ENCODE measurements at regions not wholly inside any gene's neighbourhood (a gene's known extent, or its start where the extent isn't known, plus 50 kb on each side); places are given as distances from the start of the nearest gene placed in this dataset.
"Not testable (repeated sequence)": the region's sequence is repeated elsewhere in the genome, so short reads cannot be mapped to it uniquely, and the experiment has no call there.

GRCh38 chr12:88753066-88753465, 172.8 kb upstream of the KITLG start:
- DNase-seq (ENCODE audit: low read depth): no peak

GRCh38 chr12:88752183-88752582, 171.9 kb upstream of the KITLG start:
- DNase-seq (ENCODE audit: low read depth): no peak

GRCh38 chr12:88750867-88751543, 170.7 kb upstream of the KITLG start:
- no peak for DNase-seq (ENCODE audit: low read depth)

DNA sequence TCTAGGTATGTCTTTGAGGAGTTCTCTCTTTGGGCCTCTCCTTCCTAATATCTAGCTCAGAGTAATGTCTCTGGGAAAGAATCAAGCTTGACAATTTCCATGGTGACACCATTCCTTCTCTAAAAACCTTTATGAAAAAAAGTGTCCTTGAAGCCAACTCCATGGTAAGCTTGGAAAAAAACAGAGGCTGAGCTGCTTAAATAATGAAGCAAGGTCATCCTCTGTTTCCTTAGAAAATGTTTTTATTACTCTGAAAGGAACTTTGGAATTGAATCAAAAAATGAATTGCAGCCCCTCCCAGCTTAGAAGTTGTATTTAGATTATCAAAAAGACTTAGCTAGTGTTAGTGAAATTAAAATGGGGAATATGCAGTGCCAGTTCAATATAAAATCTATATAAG, 166.1 kb upstream of the KITLG start:
- DNase-seq (ENCODE audit: low read depth): no peak

GRCh38 chr12:88743946-88744685, 163.8 kb upstream of the KITLG start:
- DNase-seq (ENCODE audit: low read depth): no peak

DNA sequence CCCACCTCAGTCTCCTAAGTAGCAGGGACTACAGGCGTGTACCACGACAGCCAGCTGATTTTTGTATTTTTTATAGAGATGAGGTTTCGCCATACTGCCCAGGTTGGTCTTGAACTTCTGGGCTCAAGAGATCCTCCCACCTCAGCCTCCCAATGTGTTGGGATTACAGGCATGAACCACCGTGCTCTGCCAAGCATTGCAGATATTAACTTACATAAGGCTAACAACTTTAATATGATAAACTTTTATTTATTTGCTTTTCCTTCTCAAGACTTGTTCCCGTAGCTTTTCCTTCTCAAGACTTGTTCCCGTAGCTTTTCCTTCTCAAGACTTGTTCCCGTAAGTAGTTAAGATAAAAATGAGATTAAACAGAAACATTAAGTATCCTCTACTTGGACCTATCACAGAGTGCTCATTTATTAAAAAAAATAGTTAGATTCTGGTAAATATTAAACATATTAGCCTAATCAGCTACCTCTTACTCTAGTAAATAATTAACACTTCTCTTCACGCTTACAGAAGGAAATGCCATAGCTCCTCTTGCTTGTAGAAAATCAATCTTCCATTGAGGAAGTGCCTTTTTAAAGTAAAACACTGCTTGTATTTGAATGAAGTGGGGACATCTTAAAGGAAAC, 157.7 kb upstream of the KITLG start:
- no peak for DNase-seq (ENCODE audit: low read depth)

- DNase-seq (ENCODE audit: low read depth): no peak
These were observed 155.8 kb upstream of the KITLG start for GRCh38 chr12:88736031-88736430.

GRCh38 chr12:88733008-88733407, 152.7 kb upstream of the KITLG start:
- no peak for DNase-seq (ENCODE audit: low read depth)

DNA sequence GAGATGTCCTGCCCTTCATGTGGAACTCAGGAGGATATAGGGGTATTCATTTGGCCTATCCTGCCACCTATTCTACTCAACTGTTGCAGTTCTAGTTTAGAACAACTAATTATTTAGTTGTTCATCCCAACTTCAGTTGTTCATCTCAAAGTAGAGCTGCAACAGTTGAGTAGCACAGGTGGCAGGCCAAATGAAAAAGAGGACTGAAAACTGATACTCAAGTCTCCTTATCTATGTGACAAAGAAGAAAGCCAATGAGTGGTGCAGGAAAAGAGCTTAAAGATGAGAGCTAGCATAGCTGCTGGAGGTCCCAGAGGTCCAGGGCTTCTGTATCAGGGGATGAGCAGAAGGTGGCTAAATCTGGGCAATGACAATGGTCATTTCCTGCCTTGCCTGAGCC, 148.9 kb upstream of the KITLG start:
- no peak for DNase-seq (ENCODE audit: low read depth)

GRCh38 chr12:88726806-88727720, 146.8 kb upstream of the KITLG start:
- no peak for DNase-seq (ENCODE audit: low read depth)

- no peak for DNase-seq (ENCODE audit: low read depth)
These were observed 145.4 kb upstream of the KITLG start for GRCh38 chr12:88725592-88726143.

DNA sequence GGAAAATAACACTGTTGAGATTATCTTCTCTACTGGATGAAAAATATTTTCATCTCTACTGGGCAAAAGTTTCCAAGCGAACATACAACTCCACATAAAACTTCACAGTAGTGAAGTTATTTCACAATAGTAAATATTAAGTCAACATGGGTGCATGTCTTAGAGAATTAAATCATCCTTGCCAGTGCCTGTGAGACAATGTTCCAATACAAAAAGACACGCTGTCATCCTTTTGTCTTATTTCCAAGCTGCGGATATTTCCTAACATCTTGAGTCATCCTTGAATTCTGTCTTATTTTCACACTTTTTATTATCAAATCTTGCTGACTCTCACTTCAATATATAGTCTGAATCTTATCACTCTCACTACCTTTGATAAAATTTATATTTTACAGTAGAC, 142.9 kb upstream of the KITLG start:
- no peak for DNase-seq (ENCODE audit: low read depth)

DNA sequence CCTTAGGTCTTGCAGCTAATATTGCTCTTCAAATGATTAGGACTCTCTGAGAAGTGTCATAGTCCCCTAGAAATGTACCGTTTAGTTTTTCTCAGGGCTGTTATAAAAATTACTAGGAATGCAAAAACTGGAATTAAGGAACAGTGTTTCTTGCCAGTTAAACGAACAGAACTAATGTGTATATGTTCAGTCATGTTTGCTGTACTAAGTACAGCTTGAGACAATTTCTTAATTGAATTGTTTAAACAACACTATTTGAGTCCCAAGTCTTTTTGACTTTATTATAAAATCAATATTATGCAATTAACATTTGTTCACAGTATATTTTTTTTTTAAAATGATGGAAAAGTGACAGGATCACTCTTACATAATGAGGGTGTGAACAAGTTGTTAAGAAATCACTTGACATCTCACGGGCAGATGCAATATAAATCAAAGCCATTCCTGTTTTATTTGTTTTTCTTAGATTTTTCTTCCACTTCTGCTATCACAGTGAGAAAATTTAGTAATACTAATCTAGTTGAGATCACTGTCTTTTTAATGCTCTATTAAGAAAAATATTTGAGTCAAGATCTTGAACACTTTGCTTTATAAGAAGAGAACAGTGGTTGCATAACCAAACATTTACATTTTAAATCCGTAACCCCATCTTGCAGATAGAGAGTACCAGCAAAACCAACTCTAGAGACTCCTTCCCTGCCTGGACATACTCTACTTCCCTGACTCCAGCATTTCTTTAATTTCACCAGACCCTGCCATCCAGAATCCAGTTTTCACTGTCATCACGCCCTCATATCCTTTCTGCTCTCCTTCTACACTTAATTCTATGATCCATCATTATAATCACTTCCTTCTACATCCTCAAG, 140.7 kb upstream of the KITLG start:
- DNase-seq (ENCODE audit: low read depth): no peak

GRCh38 chr12:88720231-88720630, 140.0 kb upstream of the KITLG start:
- DNase-seq (ENCODE audit: low read depth): no peak

GRCh38 chr12:88717188-88717587, 136.9 kb upstream of the KITLG start:
- no peak for DNase-seq (ENCODE audit: low read depth)

DNA sequence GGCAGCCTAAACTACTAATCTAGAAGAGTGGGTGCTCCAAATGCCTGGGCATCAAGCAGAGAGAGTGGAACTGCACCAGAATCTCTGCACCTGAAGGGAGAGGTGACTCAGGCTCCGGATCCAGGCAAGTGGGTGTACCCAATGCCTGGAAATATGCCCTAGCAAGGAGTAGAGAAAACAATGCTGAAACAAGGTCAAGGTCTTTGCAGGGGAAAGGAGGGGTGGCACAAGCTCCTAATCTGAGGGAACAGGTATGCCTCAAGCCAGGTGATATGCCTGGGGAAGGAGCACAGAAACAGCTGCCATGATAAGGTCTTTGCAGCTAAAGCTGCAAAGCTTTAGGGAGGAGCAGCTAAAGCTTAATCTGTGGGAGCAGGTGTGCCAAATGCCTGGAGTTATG, 136.0 kb upstream of the KITLG start:
- no peak for DNase-seq (ENCODE audit: low read depth)

DNA sequence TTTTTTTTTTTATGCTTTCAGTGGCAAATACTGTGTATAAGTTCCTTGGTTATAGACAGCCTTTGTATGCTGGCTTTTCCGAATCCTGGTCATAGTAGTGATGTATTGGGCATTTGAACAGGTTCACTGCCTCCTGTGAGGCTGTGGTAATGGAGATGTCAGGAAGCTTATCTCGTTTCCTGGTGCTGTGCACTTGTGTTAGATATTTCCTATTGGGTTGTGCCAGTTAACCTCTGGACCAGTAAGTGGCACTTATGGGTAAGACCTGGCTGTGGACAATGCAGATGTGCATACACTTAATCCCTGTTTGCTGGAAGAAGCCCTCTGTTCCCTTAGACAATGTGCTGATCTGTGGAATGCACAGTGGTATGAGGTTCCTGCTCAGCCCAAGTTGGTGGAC, 135.4 kb upstream of the KITLG start:
- no peak for DNase-seq (ENCODE audit: low read depth)

DNA sequence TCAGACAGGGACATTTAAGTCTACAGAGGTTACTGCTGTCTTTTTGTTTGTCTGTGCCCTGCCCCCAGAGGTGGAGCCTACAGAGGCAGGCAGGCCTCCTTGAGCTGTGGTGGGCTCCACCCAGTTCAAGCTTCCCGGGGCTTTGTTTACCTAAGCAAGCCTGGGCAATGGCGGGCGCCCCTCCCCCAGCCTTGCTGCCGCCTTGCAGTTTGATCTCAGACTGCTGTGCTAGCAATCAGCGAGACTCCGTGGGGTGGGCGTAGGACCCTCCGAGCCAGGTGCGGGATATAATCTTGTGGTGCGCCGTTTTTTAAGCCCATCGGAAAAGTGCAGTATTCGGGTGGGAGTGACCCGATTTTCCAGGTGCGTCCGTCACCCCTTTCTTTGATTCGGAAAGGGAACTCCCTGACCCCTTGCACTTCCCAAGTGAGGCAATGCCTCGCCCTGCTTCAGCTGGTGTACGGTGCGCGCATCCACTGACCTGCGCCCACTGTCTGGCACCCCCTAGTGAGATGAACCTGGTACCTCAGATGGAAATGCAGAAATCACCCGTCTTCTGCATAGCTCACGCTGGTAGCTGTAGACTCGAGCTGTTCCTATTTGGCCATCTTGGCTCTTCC, 134.1 kb upstream of the KITLG start:
- DNase-seq (ENCODE audit: low read depth): not testable (repeated sequence)

- no peak for DNase-seq (ENCODE audit: low read depth)
These were observed 127.5 kb upstream of the KITLG start for GRCh38 chr12:88707800-88708199.

GRCh38 chr12:88706286-88706685, 126.0 kb upstream of the KITLG start:
- no peak for DNase-seq (ENCODE audit: low read depth)

GRCh38 chr12:88703790-88704189, 123.5 kb upstream of the KITLG start:
- DNase-seq (ENCODE audit: low read depth): no peak

Data from stimulated activated CD4-positive, alpha-beta T cell treated with anti-CD3 and anti-CD28 coated beads, Interleukin-2, amount 100 ng/mL, for 4 hours (primary cell).